ENCODE measurements at regions not wholly inside any gene's neighbourhood (a gene's known extent, or its start where the extent isn't known, plus 50 kb on each side); places are given as distances from the start of the nearest gene placed in this dataset.

DNA sequence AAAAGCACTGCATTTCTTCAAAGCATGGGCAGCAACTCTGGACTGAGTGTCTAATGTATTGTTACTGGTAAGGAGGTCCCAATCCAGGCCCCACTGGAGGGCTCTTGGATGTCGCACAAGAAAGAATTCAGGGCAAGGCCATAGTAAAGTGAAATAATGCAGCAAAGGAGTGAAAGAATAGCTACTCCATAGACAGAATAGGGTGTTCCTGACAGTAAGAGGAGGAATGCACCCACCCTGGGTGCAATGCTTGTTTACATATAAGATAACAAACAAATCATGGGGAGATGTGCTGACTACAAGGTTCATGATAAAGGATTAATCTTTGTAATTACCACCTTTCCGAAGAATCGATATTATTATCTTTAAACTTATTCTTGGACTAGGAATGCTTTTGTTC is 58.8 kb upstream of the ABCC4 start:
- WGBS, 2 experiments (ENCODE audit: extremely low coverage in 1 of 2, insufficient coverage in 1 of 2, insufficient read length in 1 of 2, insufficient replicate concordance in 2 of 2, low coverage in 1 of 2, low lambda C conversion rate in 2 of 2, missing lambda C conversion rate in 1 of 2), result 89% methylated on average over 3 of the region's 3 CpGs; no CpG with 5 or more reads in 1 of the 2 experiments
- Histone ChIP-seq H4K91ac (replicated peaks; ENCODE audit: insufficient read length, low read length) (no peak overlapping the region), H2BK12ac (ENCODE audit: low read depth, low read length) (no peak overlapping the region), H4K20me1 (replicated peaks in 1 of 2; ENCODE audit: control insufficient read depth in 1 of 2, insufficient read depth in 2 of 2, low read length in 2 of 2) (no peaks in the 10 kb centered on the region), H3K18ac (ENCODE audit: extremely low read depth, low read length) (no peak overlapping the region; the same call in 1 of the 2 replicates), H3K79me2 (ENCODE audit: control insufficient read depth in 1 of 2, insufficient read depth in 2 of 2, low read length in 2 of 2) (no peaks in the 10 kb centered on the region), H2AK5ac (ENCODE audit: low read depth, low read length) (no peak overlapping the region), H3K56ac (replicated peaks; ENCODE audit: insufficient read length, low read depth, low read length) (no peak overlapping the region), H3K23ac (ENCODE audit: insufficient read length) (no peak overlapping the region), H2AFZ (ENCODE audit: low read length) (no peak overlapping the region; the same call in 1 of the 2 replicates), H3K14ac (ENCODE audit: insufficient read length) (no peak overlapping the region), H2BK20ac (ENCODE audit: low read length) (no peak overlapping the region), H3K4me2 (ENCODE audit: insufficient read depth in 1 of 2, low read depth in 2 of 2, low read length in 2 of 2) (no peak overlapping the region), H4K5ac (ENCODE audit: insufficient read length, low read depth, low read length) (no peak overlapping the region), H3K4me3 (ENCODE audit: extremely low read depth in 1 of 4, insufficient read depth in 2 of 4, low read depth in 3 of 4, low read length in 4 of 4) (no peak overlapping the region), H3K79me1 (ENCODE audit: low read depth, low read length) (no peaks in the 10 kb centered on the region), H4K8ac (ENCODE audit: extremely low read depth, insufficient read depth, low read length) (no peak overlapping the region), H2BK5ac (ENCODE audit: low read depth, low read length) (no peak overlapping the region), H3K9me3 (ENCODE audit: insufficient read depth in 2 of 2, low read depth in 1 of 2, low read length in 1 of 2) (no peaks in the 10 kb centered on the region), H3K27ac (ENCODE audit: low read depth, low read length) (no peak overlapping the region), H2BK15ac (ENCODE audit: low read length) (no peak overlapping the region), H2BK120ac (replicated peaks; ENCODE audit: low read depth, low read length) (no peak overlapping the region), H3K9ac (replicated peaks in 1 of 4; ENCODE audit: extremely low read depth in 1 of 4, low read depth in 3 of 4, low read length in 3 of 4) (no peak overlapping the region), H3K4ac (replicated peaks; ENCODE audit: insufficient read length, low read depth, low read length) (no peak overlapping the region), H3K36me3 (ENCODE audit: control insufficient read depth in 2 of 4, insufficient read depth in 4 of 4, low read length in 3 of 4) (no peaks in the 10 kb centered on the region), H3K4me1 (replicated peaks in 1 of 4; ENCODE audit: control insufficient read depth in 3 of 4, insufficient read depth in 4 of 4, low read length in 3 of 4) (no peaks in the 10 kb centered on the region), H3K27me3 (replicated peaks in 1 of 4; ENCODE audit: control insufficient read depth in 3 of 4, extremely low read depth in 1 of 4, insufficient read depth in 3 of 4, low read length in 3 of 4) (no peaks in the 10 kb centered on the region), H3K23me2 (ENCODE audit: low read depth, low read length) (no peaks in the 10 kb centered on the region)
- DNase-seq (ENCODE audit: low read depth in 1 of 2, low spot score in 2 of 2) (no peak), FAIRE-seq (no peak)
- ChIA-PET CTCF (ENCODE audit: partially characterized antibody) (interaction anchor here (0.6 to 1.3 kb wide), 3 partner anchors 13 to 706 kb away, joined by 3 to 7 read pairs (median 3); no protein-coding TSS in a partner anchor), POLR2A (ENCODE audit: partially characterized antibody) (no interaction called here)
- TF ChIP-seq, protein P1, sequence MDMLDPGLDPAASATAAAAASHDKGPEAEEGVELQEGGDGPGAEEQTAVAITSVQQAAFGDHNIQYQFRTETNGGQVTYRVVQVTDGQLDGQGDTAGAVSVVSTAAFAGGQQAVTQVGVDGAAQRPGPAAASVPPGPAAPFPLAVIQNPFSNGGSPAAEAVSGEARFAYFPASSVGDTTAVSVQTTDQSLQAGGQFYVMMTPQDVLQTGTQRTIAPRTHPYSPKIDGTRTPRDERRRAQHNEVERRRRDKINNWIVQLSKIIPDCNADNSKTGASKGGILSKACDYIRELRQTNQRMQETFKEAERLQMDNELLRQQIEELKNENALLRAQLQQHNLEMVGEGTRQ (IDR thresholded peaks at IDR 0.05; ENCODE audit: low read length), result no peak

Data from H1 (cell line).